GM19240 (cell line): ENCODE measurements at regions not wholly inside any gene's neighbourhood (a gene's known extent, or its start where the extent isn't known, plus 50 kb on each side); places are given as distances from the start of the nearest gene placed in this dataset.

Source experiments
- DNase-seq: peaks from one replicate; pipeline ENCODE4 v3.0.0; 2011; ENCODE audit warnings: low spot score; ENCODE audit not compliant: insufficient read length

DNA sequence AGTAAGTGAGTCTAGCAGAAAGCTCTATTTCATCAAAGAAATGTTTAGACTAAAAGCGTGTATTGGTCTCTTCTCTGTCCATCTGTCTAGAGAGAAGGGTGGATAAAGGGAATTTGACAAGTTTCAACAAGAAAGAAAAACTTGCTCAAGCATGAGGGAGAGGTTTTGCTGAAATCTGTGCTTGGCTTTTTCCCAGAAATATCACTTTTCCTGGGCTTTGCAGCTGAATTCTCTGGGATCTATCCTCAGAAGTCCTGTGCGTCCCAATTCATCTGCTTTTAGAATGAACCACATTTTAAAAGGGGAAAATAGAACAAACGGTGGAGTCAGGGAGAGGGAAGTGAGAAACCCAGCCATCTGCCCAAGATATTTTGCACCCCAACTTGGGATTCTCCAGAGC lies 59.6 kb upstream of the CELF2 start:
- no peak for DNase-seq

- DNase-seq: no peak
These were observed 58.0 kb upstream of the CELF2 start for GRCh38 chr10:10959666-10960065.

DNA sequence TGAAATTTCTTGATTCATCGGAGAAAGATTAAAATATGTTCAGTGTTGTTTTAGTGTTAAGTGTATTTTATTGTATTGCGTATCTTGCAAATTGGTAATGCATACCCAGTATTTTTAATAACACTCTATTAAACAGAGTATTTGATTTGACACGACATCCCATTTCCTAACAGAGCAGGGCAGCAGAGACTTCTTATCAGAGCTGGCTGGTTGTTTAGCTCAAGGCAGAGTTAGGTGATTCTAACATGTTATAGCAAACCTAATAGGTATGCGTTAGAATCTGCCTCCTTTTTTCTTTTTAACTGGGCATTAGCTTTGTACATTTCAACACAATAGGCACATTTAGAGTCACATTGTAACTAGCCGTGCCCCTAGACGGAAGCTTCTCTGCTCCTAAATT lies 57.1 kb upstream of the CELF2 start:
- no peak for DNase-seq

GRCh38 chr10:10961072-10961471 lies 56.6 kb upstream of the CELF2 start:
- DNase-seq: no peak

- DNase-seq: no peak
These were observed 50.6 kb upstream of the CELF2 start for GRCh38 chr10:10967029-10967428.

DNA sequence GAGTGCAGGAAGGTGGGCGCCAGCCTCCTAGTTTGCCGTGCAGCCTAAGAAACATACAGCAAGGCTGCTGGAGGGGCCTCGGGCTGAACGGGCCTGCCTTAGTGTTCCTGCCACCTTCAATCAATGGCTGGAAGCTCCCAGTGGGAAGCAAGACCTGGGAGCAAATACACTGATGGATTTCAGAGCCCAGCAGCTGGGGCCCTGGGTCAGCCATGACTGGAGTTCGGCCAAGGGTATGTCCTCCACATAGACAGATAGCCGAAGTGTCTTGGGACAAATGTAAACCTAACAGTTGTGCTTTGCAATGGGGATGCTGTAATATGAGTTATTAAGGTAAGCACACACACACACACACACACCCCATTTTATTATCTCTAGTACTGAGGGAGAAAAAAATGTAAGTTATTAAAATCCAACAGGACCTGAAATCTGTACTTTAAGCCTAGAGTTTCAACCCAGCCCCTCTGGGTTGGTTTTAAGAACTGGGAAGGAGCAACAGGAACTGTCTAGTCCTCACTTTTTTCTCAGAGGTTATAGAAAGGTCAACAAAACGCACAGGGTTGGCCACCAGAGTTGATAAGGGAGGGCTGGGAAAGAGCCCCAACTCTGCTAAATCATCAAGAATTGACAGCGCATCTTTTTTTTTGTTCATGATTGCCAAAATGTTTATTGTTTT lies 50.0 kb upstream of the CELF2 start:
- no peak for DNase-seq
